GM21360 (cell line): ENCODE measurements at regions not wholly inside any gene's neighbourhood (a gene's known extent, or its start where the extent isn't known, plus 50 kb on each side); places are given as distances from the start of the nearest gene placed in this dataset.
A peak's percentile ranks its signal among the peaks of the same experiment; 100 is the strongest.

ENCODE experiments used
- ATAC-seq: cut with Tn5 transposase; IDR thresholded peaks from one replicate; pipeline ENCODE4 v1.9.1; 2021; ENCODE audit warnings: mild to moderate bottlenecking, moderate library complexity; ENCODE audit not compliant: unreplicated experiment

DNA sequence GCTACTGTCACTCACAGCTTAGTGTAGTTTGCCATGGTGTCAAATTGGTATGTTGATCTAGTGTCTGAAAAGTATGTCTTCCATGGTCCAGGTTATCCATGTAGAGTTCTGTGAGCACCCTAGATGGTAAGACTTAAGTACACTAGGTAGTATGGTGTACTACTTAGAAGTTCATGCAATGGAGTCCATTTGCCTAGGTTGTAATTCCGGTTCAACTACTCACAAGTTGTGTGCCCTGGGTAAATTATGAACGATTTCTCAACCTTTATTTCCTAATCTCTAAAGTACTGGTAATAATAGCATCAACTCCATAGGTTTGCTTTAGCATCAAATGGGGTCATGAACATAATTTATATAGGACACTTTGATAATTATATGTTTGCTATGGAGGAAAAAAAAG lies 666.2 kb upstream of the CELF2 start:
- no peak for ATAC-seq

DNA sequence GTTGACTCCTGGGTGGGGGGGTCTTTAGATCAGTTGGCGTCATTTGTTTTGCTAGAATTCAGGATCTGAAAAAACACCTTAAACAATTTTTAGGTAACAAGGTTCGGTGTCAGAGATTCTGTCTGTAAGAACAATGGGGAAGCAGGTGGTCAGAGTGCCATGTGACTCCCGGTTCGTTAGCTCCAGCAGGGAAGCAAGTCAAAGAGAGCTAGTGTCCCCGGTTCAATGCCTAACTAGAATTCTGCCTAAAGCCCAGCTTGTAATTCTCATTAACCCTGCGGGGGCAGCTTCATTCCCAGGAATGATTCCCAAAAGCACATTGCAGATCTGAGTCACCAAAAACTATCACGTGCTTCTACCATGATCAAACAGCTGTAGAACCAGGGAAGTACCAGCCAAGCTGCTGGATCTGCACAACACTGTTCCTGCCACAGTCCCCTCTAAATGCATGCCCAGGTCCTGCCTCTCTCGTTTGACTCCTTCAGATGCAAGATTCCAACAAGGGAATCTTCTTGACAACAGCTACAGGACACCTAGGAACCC lies 664.3 kb upstream of the CELF2 start:
- ATAC-seq, result no peak

DNA sequence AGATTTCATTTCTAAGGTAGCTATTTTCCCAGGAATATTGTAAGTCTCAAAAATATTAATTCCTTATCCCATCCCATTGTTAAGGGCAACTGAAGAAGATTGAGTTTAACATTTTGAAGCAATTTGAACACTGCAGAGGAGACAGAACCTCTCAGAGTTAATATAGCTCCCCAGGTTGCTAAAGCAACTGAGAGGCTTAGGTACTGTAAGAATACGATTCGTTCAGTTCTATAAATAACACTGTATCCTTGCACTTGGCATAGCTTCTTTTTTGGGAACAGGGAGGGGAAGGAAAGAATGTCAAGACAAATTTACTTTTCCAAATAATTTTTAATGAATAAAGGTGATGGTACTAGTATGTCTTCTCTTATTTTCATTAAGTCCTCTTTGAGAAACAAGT lies 658.4 kb upstream of the CELF2 start:
- ATAC-seq, result no peak

DNA sequence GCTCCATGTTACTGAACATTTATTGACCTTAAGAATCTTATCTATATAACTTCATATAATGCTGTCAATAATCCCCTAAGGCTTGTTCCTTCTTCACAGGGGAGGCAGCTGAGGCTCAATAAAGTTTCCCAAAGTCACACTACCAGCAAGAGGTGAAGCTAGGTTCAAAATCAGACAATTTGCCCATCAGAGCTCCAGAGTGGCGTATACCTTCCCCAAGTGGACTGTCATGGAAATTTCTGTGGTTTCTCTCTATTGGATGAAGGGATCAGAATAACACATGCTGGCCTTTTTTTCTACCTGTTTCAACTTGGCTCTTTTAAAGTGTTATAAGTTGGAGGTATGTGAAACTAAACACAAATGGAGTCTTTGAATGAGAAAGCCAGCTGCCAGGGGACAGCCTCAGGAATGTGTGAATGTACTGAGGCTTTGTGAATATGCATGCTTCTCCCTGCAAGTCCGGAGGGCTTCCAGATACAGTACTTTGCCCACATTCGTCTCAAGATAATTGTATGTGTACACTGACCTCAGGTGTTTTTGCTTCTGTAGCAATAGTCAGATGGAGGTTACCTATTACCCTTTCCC lies 656.3 kb upstream of the CELF2 start:
- ATAC-seq, result no peak

DNA sequence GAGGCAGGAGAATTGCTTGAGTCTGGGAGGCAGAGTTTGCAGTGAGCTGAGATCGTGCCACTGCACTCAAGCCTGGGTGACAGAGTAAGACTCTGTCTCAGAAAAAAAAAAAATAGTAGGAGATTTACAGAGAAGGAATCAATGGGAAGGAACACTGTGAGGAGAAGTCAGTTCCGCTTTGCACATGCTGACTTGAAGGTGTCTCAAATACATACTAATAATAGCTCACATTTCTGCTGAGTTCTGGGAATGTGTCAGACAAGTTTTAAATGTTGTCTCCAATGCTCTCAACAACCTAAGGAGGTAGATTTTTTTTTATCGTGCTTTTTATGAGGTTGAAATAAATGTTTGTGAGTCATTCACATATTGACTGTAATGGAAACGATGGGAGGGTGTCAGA lies 654.9 kb upstream of the CELF2 start:
- ATAC-seq, result no peak

DNA sequence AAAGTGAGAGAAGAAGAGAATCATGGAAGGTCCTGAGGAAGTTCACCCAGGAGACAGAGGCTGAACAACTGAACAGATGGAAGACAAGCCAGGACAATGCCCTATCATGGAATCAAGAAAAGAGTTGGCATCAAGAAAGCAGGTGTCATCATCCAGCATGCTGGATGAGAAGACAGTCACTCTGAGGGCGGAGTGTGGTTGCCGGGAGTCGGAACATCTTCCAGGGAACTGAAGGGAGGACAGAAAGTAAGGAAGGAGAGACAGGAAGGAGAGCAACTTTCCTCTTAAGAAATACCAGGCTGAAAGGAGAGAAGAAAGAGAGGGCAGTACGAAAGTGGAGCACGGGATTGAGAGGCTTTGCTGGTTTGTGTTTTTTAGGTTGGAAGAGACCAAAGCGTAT lies 654.5 kb upstream of the CELF2 start:
- ATAC-seq, result no peak

DNA sequence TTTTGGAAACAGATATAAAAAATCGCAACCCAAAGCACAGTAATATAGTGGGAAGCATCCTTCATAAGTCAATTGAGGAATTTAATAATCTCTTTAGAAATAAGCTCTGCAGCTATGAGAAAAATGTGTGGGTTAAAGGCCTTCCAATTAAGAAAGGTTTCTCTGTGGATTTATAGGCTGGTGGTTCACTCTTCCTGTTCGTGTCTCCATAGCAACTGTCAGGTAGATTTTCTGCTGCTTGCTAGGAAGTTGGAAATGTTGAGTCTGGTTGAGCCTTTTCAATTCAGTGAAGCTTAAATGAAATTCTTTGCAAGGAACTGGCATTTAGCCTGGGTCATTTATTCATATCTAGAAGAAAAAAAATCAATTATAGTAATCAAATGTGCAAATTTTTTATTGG lies 652.8 kb upstream of the CELF2 start:
- no peak for ATAC-seq

DNA sequence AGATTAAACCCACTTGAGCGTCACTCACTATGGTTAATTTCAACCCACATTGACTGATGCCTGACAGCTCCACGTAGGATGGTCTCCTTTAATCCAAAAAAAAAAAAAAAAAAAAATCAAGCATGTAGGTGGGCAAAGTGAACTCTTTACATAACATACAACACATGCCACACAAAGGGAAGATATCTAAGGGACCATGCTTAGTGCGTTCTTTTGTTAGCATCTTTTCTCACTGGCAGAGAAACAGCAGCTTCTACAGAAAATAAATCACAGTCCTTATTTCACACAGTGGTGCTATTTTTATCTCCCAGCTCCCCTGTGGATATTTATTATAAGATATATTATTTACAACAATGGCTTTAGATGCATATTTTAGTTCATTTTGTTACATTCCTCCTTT lies 652.0 kb upstream of the CELF2 start:
- ATAC-seq, result no peak

DNA sequence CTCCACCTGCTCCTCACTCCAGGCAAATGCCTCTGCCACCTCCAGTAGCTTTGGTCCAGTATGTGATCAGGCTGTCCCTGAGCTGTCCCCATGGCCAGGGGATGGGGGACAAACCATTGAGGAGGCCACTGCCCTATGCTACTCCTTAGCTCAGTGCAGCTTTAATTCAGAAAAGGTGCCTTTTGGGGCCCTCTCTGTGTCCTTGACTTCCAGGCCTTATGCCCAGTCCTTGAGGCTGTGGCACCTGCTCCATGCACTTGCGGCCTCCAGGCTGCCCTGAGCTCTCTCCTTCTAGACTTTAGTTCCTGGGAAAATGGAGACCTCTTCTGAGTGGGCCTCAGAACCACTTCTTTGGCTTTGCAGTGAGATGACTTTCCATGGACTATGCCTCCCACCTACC lies 650.8 kb upstream of the CELF2 start:
- ATAC-seq, result no peak

DNA sequence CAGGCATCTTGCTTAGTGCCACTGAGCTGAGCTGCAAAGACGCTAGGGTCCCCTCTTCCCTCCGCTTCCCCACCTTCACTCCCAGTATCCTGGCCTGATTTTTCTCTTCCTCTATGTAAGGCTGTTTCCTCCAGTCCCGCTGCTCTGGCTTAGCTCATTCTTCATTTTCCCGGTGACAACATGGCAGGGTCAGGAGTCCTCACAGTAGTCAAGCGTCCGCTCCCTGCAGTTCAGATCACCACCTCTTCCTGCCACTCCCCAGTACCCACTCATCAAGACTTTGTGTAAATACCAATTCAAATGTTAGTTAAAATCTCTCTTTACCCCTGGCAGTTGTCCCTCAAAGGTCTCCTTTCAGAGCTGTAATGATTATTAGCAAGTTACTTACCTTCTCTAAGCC lies 650.4 kb upstream of the CELF2 start:
- ATAC-seq, result no peak

DNA sequence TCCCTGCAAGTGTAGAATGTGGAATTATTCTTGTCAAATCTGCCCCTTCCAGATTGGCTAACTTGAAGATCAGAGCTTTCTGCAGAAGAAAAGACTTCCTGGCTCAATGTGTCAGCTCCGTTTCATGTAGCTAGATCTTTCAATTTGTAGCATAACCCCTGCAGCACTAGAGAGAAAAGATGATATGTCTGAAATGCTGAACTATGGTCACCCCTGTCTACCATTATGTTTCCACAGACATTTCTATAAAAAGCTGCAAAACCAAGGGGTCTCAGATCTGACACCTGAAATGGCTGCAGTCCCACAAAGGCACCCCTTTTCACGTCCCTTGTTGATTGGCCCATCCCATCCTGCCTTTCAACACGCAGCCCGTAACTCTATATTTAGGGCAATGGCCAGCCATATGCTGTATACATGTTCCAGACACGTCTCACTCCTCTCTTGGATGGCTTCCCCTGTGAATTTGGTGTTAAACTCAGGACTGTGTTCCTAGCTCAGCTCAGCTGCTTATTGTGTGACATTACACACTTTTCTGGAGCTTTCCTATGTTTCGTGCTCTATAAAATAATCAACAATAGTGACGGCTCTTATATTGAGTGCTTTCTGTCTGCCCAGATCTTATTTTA lies 648.6 kb upstream of the CELF2 start:
- no peak for ATAC-seq

DNA sequence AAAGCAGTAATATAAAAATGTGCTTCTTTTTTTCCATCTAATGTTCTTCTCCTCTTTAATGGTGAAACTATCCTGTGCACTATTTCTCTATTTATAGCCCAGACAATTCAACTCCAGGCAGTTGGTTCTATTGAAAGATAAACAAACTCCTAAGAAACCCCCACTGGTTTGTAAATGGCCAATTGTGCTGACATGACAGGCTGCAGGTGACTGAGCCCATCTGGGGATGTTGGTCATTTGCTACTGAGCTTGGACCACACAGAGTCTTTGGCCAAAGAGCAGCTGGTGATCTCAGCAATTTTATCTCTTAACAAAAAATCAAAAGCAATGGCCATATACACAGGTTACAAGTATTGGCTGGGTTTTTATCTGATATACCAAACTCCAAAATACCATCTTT lies 631.8 kb upstream of the CELF2 start:
- ATAC-seq, result no peak

DNA sequence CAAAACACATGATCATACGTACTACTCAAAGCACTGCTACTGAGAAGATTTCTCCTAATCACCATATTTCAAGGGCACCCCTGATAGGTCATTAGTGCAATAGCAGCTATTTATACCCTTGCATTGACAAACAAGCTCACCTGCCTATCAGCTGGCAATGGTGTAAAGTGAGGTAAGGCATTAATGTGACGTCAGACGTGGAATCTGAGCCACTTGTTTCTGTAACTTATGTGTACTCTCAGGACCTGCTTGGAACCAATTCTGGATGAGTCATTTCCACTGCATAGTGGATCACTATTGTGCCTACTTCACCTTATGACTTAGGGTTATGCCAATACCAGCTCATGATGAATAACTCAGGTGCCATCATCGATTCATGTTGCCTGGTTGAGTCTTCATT lies 628.5 kb upstream of the CELF2 start:
- ATAC-seq, result no peak

DNA sequence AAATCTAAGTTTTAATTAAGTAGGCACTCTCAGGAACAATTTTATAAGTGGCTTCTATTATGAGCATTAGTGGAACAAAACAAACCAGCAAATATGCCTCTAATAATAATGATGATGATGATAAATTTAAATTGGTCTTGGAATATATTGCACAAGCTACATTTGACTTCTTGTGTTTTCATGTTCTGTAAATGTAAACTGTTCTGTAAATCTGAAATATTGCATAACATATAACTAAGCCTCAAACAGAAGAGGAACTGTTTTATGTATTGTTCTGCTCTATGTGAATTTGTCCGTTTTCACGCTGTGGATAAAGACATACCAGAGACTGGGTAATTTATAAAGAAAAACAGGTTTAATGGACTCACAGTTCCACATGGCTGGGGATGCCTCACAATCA lies 625.2 kb upstream of the CELF2 start:
- no peak for ATAC-seq

DNA sequence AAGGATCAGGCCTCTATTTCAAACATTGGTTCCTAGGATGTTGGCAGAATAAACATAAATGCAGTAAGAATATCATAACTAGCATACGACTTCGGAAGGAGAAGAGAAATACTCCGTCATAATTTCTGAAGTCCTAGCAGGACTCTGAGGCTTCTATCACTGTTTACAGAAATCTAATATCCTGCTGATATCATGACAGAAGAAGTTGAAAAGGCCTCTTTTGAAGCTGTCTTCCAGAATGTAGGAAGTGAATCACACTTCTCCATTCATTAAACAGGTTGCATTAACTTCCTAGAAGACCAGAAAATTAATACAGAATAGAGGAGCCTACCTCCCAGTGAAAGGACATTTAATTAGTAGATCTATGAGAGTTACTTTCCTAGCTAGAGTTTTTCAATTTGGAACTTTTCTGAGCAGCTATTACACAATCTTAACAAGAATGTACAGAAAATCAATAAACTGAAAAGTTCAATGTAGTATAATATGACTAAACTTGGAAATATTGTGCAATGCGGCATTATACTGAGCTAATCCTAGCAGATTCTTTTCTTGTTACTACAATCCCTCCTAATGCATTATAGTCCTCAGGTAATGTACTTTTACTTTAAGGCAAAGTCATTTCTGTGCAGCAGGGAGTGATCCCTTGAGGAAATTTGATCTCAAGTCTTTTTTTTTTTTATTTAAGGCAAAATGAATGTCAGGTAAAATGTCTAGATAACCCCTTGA lies 622.6 kb upstream of the CELF2 start:
- ATAC-seq, result no peak

DNA sequence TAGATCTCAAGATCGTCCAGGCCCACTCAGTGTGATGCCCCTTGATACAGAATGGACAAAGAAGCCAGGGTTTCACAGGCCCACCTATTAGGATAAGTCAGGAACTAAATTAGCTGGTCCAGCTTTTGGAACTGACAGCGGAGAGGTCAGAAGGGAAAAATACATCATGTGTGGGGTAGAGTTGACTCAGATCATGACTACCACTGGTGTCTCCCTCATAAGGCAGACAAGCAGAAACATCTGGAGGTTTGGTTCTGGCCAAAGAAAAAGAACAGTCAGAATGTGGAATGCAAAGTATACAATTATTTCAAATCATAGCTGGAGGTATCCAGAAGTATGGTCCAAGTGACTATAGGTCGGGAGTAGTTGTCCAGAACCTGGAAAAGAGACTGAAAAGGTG lies 621.1 kb upstream of the CELF2 start:
- ATAC-seq, result no peak

DNA sequence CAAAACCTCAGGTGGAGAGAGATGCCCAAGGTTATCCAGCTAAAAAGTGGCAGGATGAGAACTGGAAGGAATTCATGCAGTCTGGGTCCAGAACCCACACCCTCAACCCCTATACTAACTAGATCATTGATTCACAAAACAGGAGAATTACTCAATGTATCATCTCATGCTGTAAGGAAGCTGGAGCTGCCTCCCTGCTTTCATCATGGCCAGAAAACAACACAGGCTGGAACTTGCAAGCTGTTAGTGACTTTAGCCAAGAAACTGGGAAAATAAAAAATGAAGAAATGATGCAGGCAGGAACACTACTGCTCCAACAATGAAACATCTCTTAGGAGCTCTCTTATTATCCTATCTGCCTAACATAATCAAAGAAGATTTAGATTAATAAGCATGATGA lies 619.8 kb upstream of the CELF2 start:
- no peak for ATAC-seq

DNA sequence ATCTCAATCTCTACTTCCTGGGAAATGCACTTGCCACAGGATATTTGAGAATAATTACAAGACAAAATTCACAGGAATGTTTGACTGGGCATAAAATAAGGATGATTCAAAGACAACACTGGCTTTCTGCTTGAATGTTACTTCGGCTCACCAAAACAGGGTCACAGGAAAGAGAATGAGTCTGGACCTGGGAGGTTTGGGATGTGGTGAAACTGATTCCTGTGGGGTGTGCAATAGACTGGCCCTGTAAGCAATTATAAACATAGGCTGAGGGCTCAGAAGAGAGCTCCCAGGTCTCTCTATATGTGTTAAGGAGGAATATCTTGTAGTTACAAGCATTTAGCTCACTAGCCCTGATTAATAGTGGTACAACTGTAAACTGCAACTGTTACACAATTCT lies 613.9 kb upstream of the CELF2 start:
- ATAC-seq, result no peak

DNA sequence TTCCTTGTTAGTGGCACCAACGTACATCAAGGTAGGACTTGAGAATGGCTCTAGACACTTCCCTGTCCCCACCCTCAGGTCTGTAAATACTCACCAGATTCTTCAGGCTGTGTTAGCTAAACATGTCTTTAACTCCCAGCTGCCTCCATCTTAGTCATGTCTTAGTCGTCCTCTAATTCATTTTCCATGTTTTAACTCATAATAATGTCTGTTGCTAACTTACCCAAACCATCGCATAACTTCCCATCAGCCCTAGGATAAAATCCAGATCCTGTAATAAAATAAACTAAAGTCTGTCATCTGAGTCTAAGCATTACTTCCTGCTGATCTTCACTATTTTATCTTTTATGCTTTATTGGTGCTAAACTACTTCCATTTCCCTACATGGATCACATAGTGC lies 600.0 kb upstream of the CELF2 start:
- ATAC-seq, result no peak

DNA sequence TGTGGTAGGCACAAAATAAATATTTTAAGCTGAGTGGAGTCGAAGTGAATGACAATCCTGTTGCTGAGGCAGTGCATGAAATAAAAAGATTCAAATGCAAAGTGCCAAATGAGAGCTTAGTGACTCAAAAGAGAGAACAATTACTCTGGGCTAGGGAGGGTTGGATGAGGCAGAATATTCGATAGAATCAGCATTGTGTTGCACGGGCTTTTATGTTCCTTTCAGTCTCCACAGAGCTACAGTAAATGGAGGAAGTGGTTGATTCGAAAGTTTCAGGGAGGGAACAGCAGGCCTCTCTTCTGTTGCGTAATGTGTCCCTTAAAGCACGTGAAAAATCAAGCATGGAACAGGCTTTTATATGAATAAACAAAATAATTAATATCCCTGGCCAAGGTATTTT lies 599.3 kb upstream of the CELF2 start:
- peak; percentile 99 for ATAC-seq

DNA sequence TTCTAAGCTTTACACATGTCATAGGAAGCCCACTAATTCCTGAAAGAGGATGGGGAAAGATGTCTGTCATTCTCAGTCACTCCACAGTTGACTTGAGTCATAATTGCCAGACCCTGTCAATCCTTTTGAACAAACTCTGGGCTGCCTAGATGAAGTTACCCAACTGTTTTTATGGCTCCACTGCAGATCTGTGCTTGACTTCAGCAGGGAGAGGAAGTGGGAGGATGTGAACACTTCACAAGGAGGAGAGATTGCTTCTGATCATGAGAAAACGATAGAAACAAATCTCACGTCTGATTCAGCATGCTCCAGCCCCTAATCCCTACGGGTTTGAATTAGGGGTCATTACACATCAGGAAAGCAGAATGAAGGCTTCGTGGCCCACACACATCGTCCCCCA lies 596.6 kb upstream of the CELF2 start:
- ATAC-seq, result no peak

DNA sequence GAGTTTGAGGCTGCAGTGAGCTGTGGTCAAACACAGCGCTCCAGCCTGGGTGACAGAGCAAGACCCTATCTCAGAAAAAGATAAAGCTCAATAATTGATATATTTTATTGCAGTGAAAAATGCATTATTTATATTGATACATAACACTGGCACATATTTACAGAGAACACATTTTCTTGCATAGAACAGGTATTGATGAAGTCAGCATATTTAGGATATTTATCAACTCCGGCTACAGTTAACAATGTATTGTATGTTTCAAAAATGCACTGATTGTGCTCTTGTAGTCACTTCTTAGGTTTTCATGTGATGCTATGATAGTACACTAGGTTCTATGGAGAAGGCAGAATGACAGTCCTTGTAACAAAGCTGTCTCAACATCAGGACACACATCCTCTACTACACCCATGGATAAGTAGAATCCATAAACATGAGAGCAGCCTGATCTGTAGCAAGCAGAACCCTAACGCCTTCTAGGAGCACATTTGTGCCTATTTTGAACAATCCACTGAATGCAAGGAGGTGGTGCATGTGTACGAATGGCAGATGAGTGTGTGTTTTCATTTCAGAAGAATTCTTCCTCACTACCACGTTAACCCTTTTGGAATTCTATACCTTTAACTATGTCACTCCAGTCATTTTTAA lies 586.1 kb upstream of the CELF2 start:
- no peak for ATAC-seq
